ENCODE measurements at regions not wholly inside any gene's neighbourhood (a gene's known extent, or its start where the extent isn't known, plus 50 kb on each side); places are given as distances from the start of the nearest gene placed in this dataset.

- H3K4me2 ChIP-seq (ENCODE audit: low read depth, low read length, poor library complexity, severe bottlenecking) = no peak overlapping the region
- no peak overlapping the region for H2AFZ ChIP-seq (ENCODE audit: low read depth, low read length, severe bottlenecking)
- H4K20me1 ChIP-seq (ENCODE audit: low read depth, low read length) = no peaks in the 10 kb centered on the region
- H3F3A ChIP-seq (ENCODE audit: insufficient read depth) = no peaks in the 10 kb centered on the region
- H3K9ac ChIP-seq (ENCODE audit: low read length) = no peak overlapping the region
- no peaks in the 10 kb centered on the region for H3K36me3 ChIP-seq (ENCODE audit: low read length)
- no peaks in the 10 kb centered on the region for H3K9me2 ChIP-seq (replicated peaks; ENCODE audit: insufficient read depth, low read length)
- no peaks in the 10 kb centered on the region for H3K9me3 ChIP-seq (ENCODE audit: insufficient read depth, low read length)
- H3K27ac ChIP-seq (ENCODE audit: low read depth, low read length) = no peak overlapping the region
- TF ChIP-seq CTCF (IDR thresholded peaks at IDR 0.05; ENCODE audit: insufficient read depth, low read length, poor library complexity, severe bottlenecking) (no peak), EZH2phosphoT487 (conservative IDR thresholded peaks at IDR 0.05; ENCODE audit: low read length) (no peak)
- H3K4me3 ChIP-seq (ENCODE audit: insufficient read depth, low read length, poor library complexity, severe bottlenecking) = no peak overlapping the region
- no peaks in the 10 kb centered on the region for H3K79me2 ChIP-seq (ENCODE audit: insufficient read depth, low read length)
- no peaks in the 10 kb centered on the region for H3K27me3 ChIP-seq (ENCODE audit: low read length)
Observed at GRCh38 chr12:34327671-34328070, 305.4 kb downstream of the ALG10 start.

- no peaks in the 10 kb centered on the region for H4K20me1 ChIP-seq (ENCODE audit: low read depth, low read length)
- no peak overlapping the region for H2AFZ ChIP-seq (ENCODE audit: low read depth, low read length, severe bottlenecking)
- no peak overlapping the region for H3K4me2 ChIP-seq (ENCODE audit: low read depth, low read length, poor library complexity, severe bottlenecking)
- no peak overlapping the region for H3K9ac ChIP-seq (ENCODE audit: low read length)
- H3K79me2 ChIP-seq (ENCODE audit: insufficient read depth, low read length) = no peaks in the 10 kb centered on the region
- H3K27ac ChIP-seq (ENCODE audit: low read depth, low read length) = no peak overlapping the region
- H3K9me3 ChIP-seq (ENCODE audit: insufficient read depth, low read length) = no peaks in the 10 kb centered on the region
- TF ChIP-seq EZH2phosphoT487 (conservative IDR thresholded peaks at IDR 0.05; ENCODE audit: low read length) (no peak), CTCF (IDR thresholded peaks at IDR 0.05; ENCODE audit: insufficient read depth, low read length, poor library complexity, severe bottlenecking) (no peak)
- no peaks in the 10 kb centered on the region for H3F3A ChIP-seq (ENCODE audit: insufficient read depth)
- no peaks in the 10 kb centered on the region for H3K36me3 ChIP-seq (ENCODE audit: low read length)
- H3K9me2 ChIP-seq (replicated peaks; ENCODE audit: insufficient read depth, low read length) = no peaks in the 10 kb centered on the region
- no peak overlapping the region for H3K4me3 ChIP-seq (ENCODE audit: insufficient read depth, low read length, poor library complexity, severe bottlenecking)
- no peaks in the 10 kb centered on the region for H3K27me3 ChIP-seq (ENCODE audit: low read length)
Observed at GRCh38 chr12:34333337-34333736, 311.0 kb downstream of the ALG10 start.

- no peak overlapping the region for H3K27ac ChIP-seq (ENCODE audit: low read depth, low read length)
- no peaks in the 10 kb centered on the region for H3K9me2 ChIP-seq (replicated peaks; ENCODE audit: insufficient read depth, low read length)
- no peak overlapping the region for H3K9ac ChIP-seq (ENCODE audit: low read length)
- no peak overlapping the region for H3K4me2 ChIP-seq (ENCODE audit: low read depth, low read length, poor library complexity, severe bottlenecking)
- no peak overlapping the region for H3K4me3 ChIP-seq (ENCODE audit: insufficient read depth, low read length, poor library complexity, severe bottlenecking)
- H4K20me1 ChIP-seq (ENCODE audit: low read depth, low read length) = no peaks in the 10 kb centered on the region
- H2AFZ ChIP-seq (ENCODE audit: low read depth, low read length, severe bottlenecking) = no peak overlapping the region
- H3K36me3 ChIP-seq (ENCODE audit: low read length) = no peaks in the 10 kb centered on the region
- H3K27me3 ChIP-seq (ENCODE audit: low read length) = no peaks in the 10 kb centered on the region
- no peaks in the 10 kb centered on the region for H3F3A ChIP-seq (ENCODE audit: insufficient read depth)
- no peak for TF ChIP-seq EZH2phosphoT487 (conservative IDR thresholded peaks at IDR 0.05; ENCODE audit: low read length)
- no peak for TF ChIP-seq CTCF (IDR thresholded peaks at IDR 0.05; ENCODE audit: insufficient read depth, low read length, poor library complexity, severe bottlenecking)
- no peaks in the 10 kb centered on the region for H3K9me3 ChIP-seq (ENCODE audit: insufficient read depth, low read length)
- no peaks in the 10 kb centered on the region for H3K79me2 ChIP-seq (ENCODE audit: insufficient read depth, low read length)
Observed at GRCh38 chr12:34334538-34334937, 312.2 kb downstream of the ALG10 start.
